BJ (cell line): ENCODE measurements at regions not wholly inside any gene's neighbourhood (a gene's known extent, or its start where the extent isn't known, plus 50 kb on each side); places are given as distances from the start of the nearest gene placed in this dataset.
"Not testable (repeated sequence)": the region's sequence is repeated elsewhere in the genome, so short reads cannot be mapped to it uniquely, and the experiment has no call there.

Experiments
- CTCF ChIA-PET: fragments of 350-600 bp; formaldehyde crosslinking; extraction: SDS; loops from one replicate; lab custom pipeline; 2021; ENCODE audit warnings: antibody characterized with exemption, inconsistent platforms; lab: Yijun Ruan, JAX
- POLR2A ChIA-PET: fragments of 300-600 bp; sonication (Branson Sonifier 250); formaldehyde crosslinking; extraction: SDS; loops from one replicate; lab custom pipeline; 2021; ENCODE audit warnings: antibody characterized with exemption; lab: Charles Lee
- DNase-seq: peaks from one replicate; pipeline ENCODE4 v3.0.0-alpha.2; 2011; ENCODE audit warnings: low read depth
- H3K27me3 ChIP-seq: 2 replicates; pipeline ENCODE4 v1.6.0; 2011; ENCODE audit warnings: low read length; ENCODE audit not compliant: control insufficient read depth, insufficient read depth
- H3K36me3 ChIP-seq: 2 replicates; pipeline ENCODE4 v1.5.1; 2011; ENCODE audit warnings: low read length; ENCODE audit not compliant: control insufficient read depth, insufficient read depth
- H3K4me3 ChIP-seq: 2 replicates; pipeline ENCODE4 v1.5.1; 2011; ENCODE audit warnings: low read depth, mild to moderate bottlenecking, control low read depth, low read length
- TF ChIP-seq, protein P1 (sequence below): IDR thresholded peaks from 2 replicates; pipeline ENCODE4 v1.5.1; 2011; ENCODE audit warnings: low read depth, mild to moderate bottlenecking, control low read depth, inconsistent platforms, low read length, moderate library complexity; ENCODE audit not compliant: insufficient read depth

GRCh38 chrY:12453318-12453717 is 247.7 kb upstream of the USP9Y start:
- CTCF ChIA-PET, H3K27me3 ChIP-seq, POLR2A ChIA-PET, H3K4me3 ChIP-seq, DNase-seq, H3K36me3 ChIP-seq: not testable (repeated sequence)

DNA sequence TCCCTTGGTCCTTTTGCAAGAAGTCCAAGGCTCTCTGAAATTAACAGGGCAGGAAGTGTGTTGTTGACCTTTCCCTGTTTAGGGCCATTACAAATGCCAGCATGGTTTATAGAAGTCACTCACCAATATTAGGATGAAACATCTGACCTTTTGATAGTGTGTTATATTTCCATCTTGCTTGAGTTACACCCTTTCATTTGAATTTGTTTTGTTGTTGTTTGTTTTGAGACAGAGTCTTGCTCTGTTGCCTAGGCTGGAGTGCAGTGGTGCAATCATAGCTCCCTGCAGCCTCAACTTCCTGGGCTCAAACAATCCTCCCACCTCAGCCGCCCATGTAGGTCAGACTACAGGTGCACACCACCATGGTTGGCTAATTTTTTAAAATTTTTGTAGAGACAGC is 241.1 kb upstream of the USP9Y start:
- Histone ChIP-seq H3K4me3 (no peak overlapping the region), H3K36me3 (no peaks in the 10 kb centered on the region), H3K27me3 (no peaks in the 10 kb centered on the region)
- TF ChIP-seq, protein P1, sequence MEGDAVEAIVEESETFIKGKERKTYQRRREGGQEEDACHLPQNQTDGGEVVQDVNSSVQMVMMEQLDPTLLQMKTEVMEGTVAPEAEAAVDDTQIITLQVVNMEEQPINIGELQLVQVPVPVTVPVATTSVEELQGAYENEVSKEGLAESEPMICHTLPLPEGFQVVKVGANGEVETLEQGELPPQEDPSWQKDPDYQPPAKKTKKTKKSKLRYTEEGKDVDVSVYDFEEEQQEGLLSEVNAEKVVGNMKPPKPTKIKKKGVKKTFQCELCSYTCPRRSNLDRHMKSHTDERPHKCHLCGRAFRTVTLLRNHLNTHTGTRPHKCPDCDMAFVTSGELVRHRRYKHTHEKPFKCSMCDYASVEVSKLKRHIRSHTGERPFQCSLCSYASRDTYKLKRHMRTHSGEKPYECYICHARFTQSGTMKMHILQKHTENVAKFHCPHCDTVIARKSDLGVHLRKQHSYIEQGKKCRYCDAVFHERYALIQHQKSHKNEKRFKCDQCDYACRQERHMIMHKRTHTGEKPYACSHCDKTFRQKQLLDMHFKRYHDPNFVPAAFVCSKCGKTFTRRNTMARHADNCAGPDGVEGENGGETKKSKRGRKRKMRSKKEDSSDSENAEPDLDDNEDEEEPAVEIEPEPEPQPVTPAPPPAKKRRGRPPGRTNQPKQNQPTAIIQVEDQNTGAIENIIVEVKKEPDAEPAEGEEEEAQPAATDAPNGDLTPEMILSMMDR: no peak
- no peak for DNase-seq
- CTCF ChIA-PET: no interaction called here
- POLR2A ChIA-PET: no interaction called here

GRCh38 chrY:12464155-12464554 is 236.9 kb upstream of the USP9Y start:
- no peaks in the 10 kb centered on the region for H3K36me3 ChIP-seq
- H3K4me3 ChIP-seq: no peak overlapping the region
- CTCF ChIA-PET: no interaction called here
- H3K27me3 ChIP-seq: no peaks in the 10 kb centered on the region
- POLR2A ChIA-PET: no interaction called here
- TF ChIP-seq, protein P1: no peak
- DNase-seq: no peak

DNA sequence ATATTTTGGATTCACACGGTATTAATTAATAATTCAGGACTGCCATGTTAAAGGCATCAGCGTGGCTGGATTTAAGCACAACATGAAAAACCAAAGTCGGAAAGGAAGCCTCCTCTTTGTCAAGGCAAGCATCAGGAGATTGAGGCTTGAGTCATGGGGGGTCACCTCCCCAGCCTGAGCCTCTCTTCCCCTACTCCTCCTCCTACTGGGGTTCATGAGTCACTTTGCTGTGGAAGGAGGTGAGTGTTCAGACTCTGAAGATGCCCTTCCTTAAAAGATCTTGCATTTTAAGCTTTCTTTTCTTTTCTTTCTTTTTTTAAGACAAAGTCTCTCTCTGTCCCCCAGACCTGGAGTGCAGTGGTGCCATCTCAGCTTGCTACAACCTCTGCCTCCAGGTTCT is 235.3 kb upstream of the USP9Y start:
- CTCF ChIA-PET: no interaction called here

GRCh38 chrY:12469081-12469480 is 231.9 kb upstream of the USP9Y start:
- CTCF ChIA-PET: no interaction called here
- no peak for DNase-seq
- TF ChIP-seq, protein P1: no peak
- Histone ChIP-seq H3K36me3 (no peaks in the 10 kb centered on the region), H3K4me3 (no peak overlapping the region), H3K27me3 (no peaks in the 10 kb centered on the region)
- POLR2A ChIA-PET: no interaction called here

More for the DNA sequence above, 235.3 kb upstream of the USP9Y start:
- POLR2A ChIA-PET: no interaction called here
- Histone ChIP-seq H3K36me3 (no peaks in the 10 kb centered on the region), H3K27me3 (no peaks in the 10 kb centered on the region), H3K4me3 (no peak overlapping the region)
- DNase-seq: no peak
- TF ChIP-seq, protein P1: no peak

DNA sequence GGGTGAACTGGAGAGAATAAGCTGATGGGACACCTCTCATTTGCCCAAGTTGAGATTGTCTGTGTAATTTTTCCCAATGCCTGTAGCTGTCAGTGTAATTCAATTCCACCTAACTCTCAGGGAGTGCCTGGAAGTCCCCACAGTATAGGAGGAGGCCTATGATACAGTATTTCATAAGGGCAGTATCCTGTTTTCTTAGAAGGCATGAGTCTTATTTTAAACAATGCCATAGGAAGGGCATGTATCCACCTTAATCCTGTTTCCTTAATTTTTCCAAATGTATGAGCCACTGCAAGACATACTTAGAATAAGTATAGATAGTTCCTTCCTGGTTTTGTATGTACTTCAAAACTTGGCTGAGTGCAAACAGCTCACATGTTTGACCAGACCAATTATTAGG is 226.6 kb upstream of the USP9Y start:
- no peaks in the 10 kb centered on the region for H3K27me3 ChIP-seq
- DNase-seq: no peak
- H3K4me3 ChIP-seq: no peak overlapping the region
- ChIA-PET POLR2A (no interaction called here), CTCF (interaction anchor here (1.4 kb wide), 1 partner anchor 146 kb away, joined by 6 read pairs; no protein-coding TSS in a partner anchor)
- H3K36me3 ChIP-seq: no peaks in the 10 kb centered on the region
- TF ChIP-seq, protein P1: no peak
